ENCODE measurements at regions not wholly inside any gene's neighbourhood (a gene's known extent, or its start where the extent isn't known, plus 50 kb on each side); places are given as distances from the start of the nearest gene placed in this dataset.

DNA sequence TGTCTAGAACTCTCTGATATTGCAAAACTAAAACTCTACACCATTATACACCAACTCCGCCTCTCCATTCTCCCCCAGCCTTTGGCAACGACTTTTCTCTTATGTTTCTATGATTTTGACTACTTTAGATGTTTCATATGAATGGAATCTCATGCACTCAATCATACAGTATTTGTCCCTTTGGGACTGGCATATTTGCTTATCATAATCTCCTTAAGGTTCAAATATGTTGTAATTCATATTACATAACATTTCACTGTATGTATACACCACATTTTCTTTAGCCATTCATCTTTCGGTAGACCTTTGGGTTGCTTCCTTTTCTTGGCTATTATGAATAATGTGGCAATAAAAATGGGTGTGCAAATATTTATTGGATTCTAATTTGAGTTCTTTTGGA, 164.4 kb downstream of the ARL4A start:
- TF ChIP-seq POLR2A (IDR thresholded peaks at IDR 0.05) = no peak
- TF ChIP-seq, protein P1, sequence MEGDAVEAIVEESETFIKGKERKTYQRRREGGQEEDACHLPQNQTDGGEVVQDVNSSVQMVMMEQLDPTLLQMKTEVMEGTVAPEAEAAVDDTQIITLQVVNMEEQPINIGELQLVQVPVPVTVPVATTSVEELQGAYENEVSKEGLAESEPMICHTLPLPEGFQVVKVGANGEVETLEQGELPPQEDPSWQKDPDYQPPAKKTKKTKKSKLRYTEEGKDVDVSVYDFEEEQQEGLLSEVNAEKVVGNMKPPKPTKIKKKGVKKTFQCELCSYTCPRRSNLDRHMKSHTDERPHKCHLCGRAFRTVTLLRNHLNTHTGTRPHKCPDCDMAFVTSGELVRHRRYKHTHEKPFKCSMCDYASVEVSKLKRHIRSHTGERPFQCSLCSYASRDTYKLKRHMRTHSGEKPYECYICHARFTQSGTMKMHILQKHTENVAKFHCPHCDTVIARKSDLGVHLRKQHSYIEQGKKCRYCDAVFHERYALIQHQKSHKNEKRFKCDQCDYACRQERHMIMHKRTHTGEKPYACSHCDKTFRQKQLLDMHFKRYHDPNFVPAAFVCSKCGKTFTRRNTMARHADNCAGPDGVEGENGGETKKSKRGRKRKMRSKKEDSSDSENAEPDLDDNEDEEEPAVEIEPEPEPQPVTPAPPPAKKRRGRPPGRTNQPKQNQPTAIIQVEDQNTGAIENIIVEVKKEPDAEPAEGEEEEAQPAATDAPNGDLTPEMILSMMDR (IDR thresholded peaks at IDR 0.05) = no peak
- H3K4me3 ChIP-seq = no peak overlapping the region
- DNase-seq = no peak

DNA sequence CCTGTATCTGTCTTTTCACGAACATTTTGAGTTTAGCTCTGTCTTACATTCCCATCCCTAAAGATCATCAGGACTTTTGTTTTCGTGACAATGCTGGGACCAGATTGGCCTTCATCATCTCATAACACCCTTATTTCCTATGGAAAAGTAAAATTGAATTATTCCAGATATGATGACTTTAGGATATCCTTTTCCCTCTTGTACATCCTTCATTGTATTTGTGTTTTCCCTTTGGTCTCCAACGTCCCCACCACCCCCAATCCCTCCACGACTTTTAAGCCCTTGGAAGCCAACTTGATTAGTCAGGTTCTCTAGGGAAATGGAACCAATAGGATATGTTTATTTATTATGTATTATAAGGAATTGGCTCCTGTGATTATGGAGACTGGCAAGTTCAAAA, 167.6 kb downstream of the ARL4A start:
- H3K4me3 ChIP-seq = no peak overlapping the region

More for the DNA sequence above, 164.4 kb downstream of the ARL4A start:
- Histone ChIP-seq H3K36me3 (replicated peaks in 1 of 2) (no peaks in the 10 kb centered on the region), H3K27ac (no peak overlapping the region), H3K4me1 (replicated peaks in 1 of 2) (no peaks in the 10 kb centered on the region), H3K27me3 (no peaks in the 10 kb centered on the region), H3K9me3 (replicated peaks in 1 of 3) (no peaks in the 10 kb centered on the region)
- intact Hi-C loops (cut with DNase I) = no loop called here
- WGBS, 4 donors = 86 to 90% (median 89%) methylated on average over 3 of the region's 3 CpGs

DNA sequence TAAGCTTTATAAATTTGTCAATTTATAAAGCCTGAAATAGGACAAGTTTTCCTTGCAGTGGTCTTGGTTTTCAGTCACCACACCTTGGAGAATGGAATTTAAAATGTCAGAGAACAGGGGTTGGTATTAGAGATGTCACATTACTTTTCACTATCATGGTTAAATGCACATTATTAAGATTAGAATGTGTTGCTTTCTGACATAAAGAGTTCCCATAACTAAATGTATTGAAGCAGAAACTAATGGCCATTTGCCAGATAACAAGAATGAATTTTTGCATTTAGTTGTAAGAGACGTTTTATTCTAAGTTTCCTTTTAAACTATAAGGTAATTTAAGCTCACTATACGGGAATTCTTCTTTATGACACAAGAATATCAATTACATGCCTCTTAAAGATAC, 172.3 kb downstream of the ARL4A start:
- no peak overlapping the region for H3K27ac ChIP-seq
- H3K9me3 ChIP-seq (replicated peaks in 1 of 3) = no peaks in the 10 kb centered on the region
- no peak for DNase-seq
- intact Hi-C loops (cut with DNase I) = no loop called here
- H3K36me3 ChIP-seq (replicated peaks in 1 of 2) = no peaks in the 10 kb centered on the region
- H3K27me3 ChIP-seq = no peaks in the 10 kb centered on the region
- TF ChIP-seq, protein P1 (IDR thresholded peaks at IDR 0.05) = no peak
- no peak for TF ChIP-seq POLR2A (IDR thresholded peaks at IDR 0.05)
- no peak overlapping the region for H3K4me3 ChIP-seq
- no peaks in the 10 kb centered on the region for H3K4me1 ChIP-seq (replicated peaks in 1 of 2)
- 67 to 74% (median 69%) methylated on average over 2 of the region's 2 CpGs for WGBS, 4 donors

More for the DNA sequence above, 167.6 kb downstream of the ARL4A start:
- intact Hi-C loops (cut with DNase I) = no loop called here
- H3K9me3 ChIP-seq (replicated peaks in 1 of 3) = no peaks in the 10 kb centered on the region
- H3K36me3 ChIP-seq (replicated peaks in 1 of 2) = no peaks in the 10 kb centered on the region
- no peaks in the 10 kb centered on the region for H3K4me1 ChIP-seq (replicated peaks in 1 of 2)
- WGBS, 4 donors = 74 to 79% (median 75%) methylated on average over 4 of the region's 4 CpGs
- H3K27ac ChIP-seq = no peak overlapping the region
- no peak for TF ChIP-seq POLR2A (IDR thresholded peaks at IDR 0.05)
- TF ChIP-seq, protein P1 (IDR thresholded peaks at IDR 0.05) = no peak
- DNase-seq = no peak
- H3K27me3 ChIP-seq = no peaks in the 10 kb centered on the region

DNA sequence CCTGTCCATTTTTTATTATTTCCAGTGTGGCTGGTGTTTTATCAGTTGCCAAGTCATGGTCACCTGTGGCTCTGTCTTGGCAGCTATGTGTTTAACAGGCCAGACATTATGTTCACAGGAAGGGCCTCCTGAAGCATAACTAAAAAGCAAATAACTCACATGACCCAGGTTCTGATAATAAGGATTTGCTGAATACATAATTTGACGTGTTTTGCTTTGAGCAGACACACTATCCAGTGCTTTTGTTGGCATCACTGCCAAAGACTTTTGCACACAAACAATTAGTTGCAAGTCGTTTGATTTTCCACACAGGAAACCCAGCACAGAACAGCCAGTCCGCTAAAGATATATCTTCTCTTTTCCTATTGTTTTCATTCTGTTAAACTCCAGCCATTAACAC, 173.6 kb downstream of the ARL4A start:
- intact Hi-C loops (cut with DNase I) = no loop called here

More for the DNA sequence above, 173.6 kb downstream of the ARL4A start:
- Histone ChIP-seq H3K4me1 (replicated peaks in 1 of 2) (no peaks in the 10 kb centered on the region), H3K27ac (no peak overlapping the region), H3K27me3 (no peaks in the 10 kb centered on the region), H3K9me3 (replicated peaks in 1 of 3) (no peaks in the 10 kb centered on the region), H3K36me3 (replicated peaks in 1 of 2) (no peaks in the 10 kb centered on the region), H3K4me3 (no peak overlapping the region)
- no peak for TF ChIP-seq POLR2A (IDR thresholded peaks at IDR 0.05)
- TF ChIP-seq, protein P1 (IDR thresholded peaks at IDR 0.05) = no peak
- DNase-seq = peak in 1 of 7 donors; percentile 19
- WGBS, 4 donors = 34 to 46% (median 39%) methylated on average over 3 of the region's 3 CpGs
